Astrocyte (in vitro differentiated cells and primary cell): ENCODE measurements at regions not wholly inside any gene's neighbourhood (a gene's known extent, or its start where the extent isn't known, plus 50 kb on each side); places are given as distances from the start of the nearest gene placed in this dataset.

Experiments used
- DNase-seq: peaks from one replicate; pipeline ENCODE4 v3.0.0-alpha.2; 2010; ENCODE audit warnings: low read depth
- FAIRE-seq: peaks from 2 replicates; lab custom pipeline; 2011; peaks lifted over from hg19 to GRCh38; lab: Jason Lieb, UNC
- H2AFZ ChIP-seq: 2 replicates; pipeline ENCODE4 v1.6.0; 2012; ENCODE audit warnings: low read depth, low read length, inconsistent platforms
- H3K27ac ChIP-seq: 2 replicates; pipeline ENCODE4 v1.5.1; 2011; ENCODE audit warnings: low read depth, low read length, inconsistent platforms
- H3K27me3 ChIP-seq: 2 replicates; pipeline ENCODE4 v1.6.0; 2011; ENCODE audit warnings: low read length, inconsistent platforms; ENCODE audit not compliant: insufficient read depth
- H3K36me3 ChIP-seq: 2 replicates; pipeline ENCODE4 v1.5.1; 2011; ENCODE audit warnings: low read length, inconsistent platforms; ENCODE audit not compliant: insufficient read depth
- H3K4me1 ChIP-seq: 2 replicates; pipeline ENCODE4 v1.5.1; 2011; ENCODE audit warnings: low read length, inconsistent platforms; ENCODE audit not compliant: insufficient read depth
- H3K4me2 ChIP-seq: 2 replicates; pipeline ENCODE4 v1.6.0; 2012; ENCODE audit warnings: low read length, inconsistent platforms
- H3K4me3 ChIP-seq: 2 replicates; pipeline ENCODE4 v1.5.1; 2011; ENCODE audit warnings: low read depth, mild to moderate bottlenecking, low read length, inconsistent platforms; ENCODE audit not compliant: insufficient read depth
- H3K79me2 ChIP-seq: 2 replicates; pipeline ENCODE4 v1.6.0; 2012; ENCODE audit warnings: mild to moderate bottlenecking, low read length, inconsistent platforms; ENCODE audit not compliant: insufficient read depth
- H3K9ac ChIP-seq: 2 replicates; pipeline ENCODE4 v1.6.0; 2012; ENCODE audit warnings: mild to moderate bottlenecking, low read length, inconsistent platforms
- H3K9me3 ChIP-seq: 2 replicates; pipeline ENCODE4 v1.5.1; 2012; ENCODE audit warnings: low read depth, mild to moderate bottlenecking, low read length, inconsistent platforms; ENCODE audit not compliant: insufficient read depth
- H4K20me1 ChIP-seq: 2 replicates; pipeline ENCODE4 v1.6.0; 2012; ENCODE audit warnings: low read length, inconsistent platforms; ENCODE audit not compliant: insufficient read depth
- H3K27ac Mint-ChIP-seq: one replicate; pipeline ENCODE4 v1.8.0; 2021; ENCODE audit warnings: mild to moderate bottlenecking, mixed read lengths; ENCODE audit not compliant: unreplicated experiment
- H3K27me3 Mint-ChIP-seq: one replicate; pipeline ENCODE4 v1.8.0; 2021; ENCODE audit warnings: low read depth, mixed read lengths; ENCODE audit not compliant: unreplicated experiment
- H3K36me3 Mint-ChIP-seq: one replicate; pipeline ENCODE4 v1.8.0; 2021; ENCODE audit warnings: low read depth, mixed read lengths; ENCODE audit not compliant: unreplicated experiment
- H3K4me1 Mint-ChIP-seq: one replicate; pipeline ENCODE4 v1.8.0; 2021; ENCODE audit warnings: low read depth, mixed read lengths; ENCODE audit not compliant: unreplicated experiment
- H3K4me3 Mint-ChIP-seq: one replicate; pipeline ENCODE4 v1.8.0; 2021; ENCODE audit warnings: mild to moderate bottlenecking, moderate library complexity, mixed read lengths; ENCODE audit not compliant: unreplicated experiment
- H3K9me3 Mint-ChIP-seq: one replicate; pipeline ENCODE4 v1.8.0; 2021; ENCODE audit warnings: mild to moderate bottlenecking, mixed read lengths; ENCODE audit not compliant: unreplicated experiment
- CTCF ChIP-seq: IDR thresholded peaks from 2 replicates; pipeline ENCODE4 v1.5.1; 2011; ENCODE audit warnings: low read depth, mild to moderate bottlenecking, inconsistent platforms, low read length, moderate library complexity; ENCODE audit not compliant: insufficient read depth
- EZH2 ChIP-seq: IDR thresholded peaks from 2 replicates; pipeline ENCODE4 v1.6.1; 2012; ENCODE audit warnings: mild to moderate bottlenecking, low read length, inconsistent platforms; ENCODE audit not compliant: insufficient read depth

- H2AFZ ChIP-seq, result no peak overlapping the region
- no peaks in the 10 kb centered on the region for H4K20me1 ChIP-seq
- no peaks in the 10 kb centered on the region for H3K79me2 ChIP-seq
- Mint-ChIP-seq H3K4me1 (peaks cover 37% of the 10 kb centered on the region), H3K27ac (peak overlapping the region; percentile 97), H3K9me3 (peaks cover 5% of the 10 kb centered on the region), H3K36me3 (no peaks in the 10 kb centered on the region), H3K4me3 (no peak overlapping the region), H3K27me3 (no peaks in the 10 kb centered on the region)
- H3K9ac ChIP-seq, result peak overlapping the region; percentile 75
- FAIRE-seq (peak; percentile 85), DNase-seq (peak; percentile 99)
- H3K36me3 ChIP-seq, result no peaks in the 10 kb centered on the region
- H3K27ac ChIP-seq, result peak overlapping the region; percentile 87
- TF ChIP-seq EZH2, result no peak
- no peak for TF ChIP-seq CTCF
- H3K9me3 ChIP-seq, result no peaks in the 10 kb centered on the region
- peaks cover 25% of the 10 kb centered on the region for H3K4me1 ChIP-seq
- H3K27me3 ChIP-seq, result no peaks in the 10 kb centered on the region
- peak overlapping the region; percentile 75 for H3K4me2 ChIP-seq
- no peak overlapping the region for H3K4me3 ChIP-seq
Observed at GRCh38 chr20:52494244-52494643, 302.7 kb upstream of the ZFP64 start.

- peak overlapping the region; percentile 55 for H2AFZ ChIP-seq
- no peak for TF ChIP-seq EZH2
- TF ChIP-seq CTCF, result no peak
- H3K4me2 ChIP-seq, result peak overlapping the region; percentile 75
- FAIRE-seq, result no peak
- H3K27me3 ChIP-seq, result no peaks in the 10 kb centered on the region
- Mint-ChIP-seq H3K4me1 (peaks cover 37% of the 10 kb centered on the region), H3K27ac (peak overlapping the region; percentile 97), H3K36me3 (no peaks in the 10 kb centered on the region), H3K9me3 (peaks cover 5% of the 10 kb centered on the region), H3K27me3 (no peaks in the 10 kb centered on the region), H3K4me3 (no peak overlapping the region)
- H3K79me2 ChIP-seq, result no peaks in the 10 kb centered on the region
- peak overlapping the region; percentile 87 for H3K27ac ChIP-seq
- H3K9me3 ChIP-seq, result no peaks in the 10 kb centered on the region
- H3K4me3 ChIP-seq, result peak overlapping the region; percentile 26
- DNase-seq, result peak; percentile 63
- H3K9ac ChIP-seq, result peak overlapping the region; percentile 75
- no peaks in the 10 kb centered on the region for H3K36me3 ChIP-seq
- peaks cover 25% of the 10 kb centered on the region for H3K4me1 ChIP-seq
- H4K20me1 ChIP-seq, result no peaks in the 10 kb centered on the region
Observed at GRCh38 chr20:52493171-52493721, 301.7 kb upstream of the ZFP64 start.

- peaks cover 5% of the 10 kb centered on the region for H3K9me3 Mint-ChIP-seq
Observed at GRCh38 chr20:52490711-52491430, 299.3 kb upstream of the ZFP64 start.

More at GRCh38 chr20:52490711-52491430, 299.3 kb upstream of the ZFP64 start:
- peak overlapping the region; percentile 82 for H3K4me3 Mint-ChIP-seq
- Histone ChIP-seq H3K79me2 (no peaks in the 10 kb centered on the region), H4K20me1 (no peaks in the 10 kb centered on the region), H2AFZ (peak overlapping the region; percentile 20), H3K9ac (peak overlapping the region; percentile 70), H3K36me3 (no peaks in the 10 kb centered on the region), H3K27me3 (no peaks in the 10 kb centered on the region), H3K4me3 (no peak overlapping the region), H3K9me3 (no peaks in the 10 kb centered on the region), H3K4me2 (peak overlapping the region; percentile 62), H3K4me1 (peaks cover 25% of the 10 kb centered on the region), H3K27ac (peak overlapping the region; percentile 95)
- TF ChIP-seq EZH2 (no peak), CTCF (no peak)
- no peaks in the 10 kb centered on the region for H3K36me3 Mint-ChIP-seq
- peak; percentile 95 for FAIRE-seq
- DNase-seq, result peak; percentile 98
- H3K4me1 Mint-ChIP-seq, result peaks cover 37% of the 10 kb centered on the region
- peak overlapping the region; percentile 100 for H3K27ac Mint-ChIP-seq
- H3K27me3 Mint-ChIP-seq, result no peaks in the 10 kb centered on the region
